Eye (tissue), 1 donor: ENCODE measurements at regions not wholly inside any gene's neighbourhood (a gene's known extent, or its start where the extent isn't known, plus 50 kb on each side); places are given as distances from the start of the nearest gene placed in this dataset.
A peak's percentile ranks its signal among the peaks of the same experiment; 100 is the strongest.
"Not testable (repeated sequence)": the region's sequence is repeated elsewhere in the genome, so short reads cannot be mapped to it uniquely, and the experiment has no call there.

Experiments
- DNase-seq: peaks from one replicate; pipeline ENCODE4 v3.0.0-alpha.2; 2015

GRCh38 chr4:49117951-49118350 is 131.9 kb downstream of the CWH43 start:
- not testable (repeated sequence) for DNase-seq

GRCh38 chr4:49118379-49119212 is 132.5 kb downstream of the CWH43 start:
- DNase-seq: not testable (repeated sequence)

GRCh38 chr4:49119345-49119744 is 133.3 kb downstream of the CWH43 start:
- not testable (repeated sequence) for DNase-seq

GRCh38 chr4:49120042-49120779 is 134.1 kb downstream of the CWH43 start:
- DNase-seq: not testable (repeated sequence)

GRCh38 chr4:49120804-49121203 is 134.7 kb downstream of the CWH43 start:
- DNase-seq: peak; percentile 55

- not testable (repeated sequence) for DNase-seq
Observed at GRCh38 chr4:49126443-49126842, 140.4 kb downstream of the CWH43 start.

GRCh38 chr4:49126858-49127257 is 140.8 kb downstream of the CWH43 start:
- not testable (repeated sequence) for DNase-seq

- DNase-seq: not testable (repeated sequence)
Observed at GRCh38 chr4:49129385-49129784, 143.3 kb downstream of the CWH43 start.

GRCh38 chr4:49129870-49130269 is 143.8 kb downstream of the CWH43 start:
- not testable (repeated sequence) for DNase-seq

GRCh38 chr4:49130724-49131123 is 144.6 kb downstream of the CWH43 start:
- not testable (repeated sequence) for DNase-seq

- DNase-seq: not testable (repeated sequence)
Observed at GRCh38 chr4:49137043-49137442, 151.0 kb downstream of the CWH43 start.

GRCh38 chr4:49137961-49138360 is 151.9 kb downstream of the CWH43 start:
- DNase-seq: not testable (repeated sequence)

GRCh38 chr4:49138818-49139217 is 152.7 kb downstream of the CWH43 start:
- DNase-seq: not testable (repeated sequence)

GRCh38 chr4:49139513-49139912 is 153.4 kb downstream of the CWH43 start:
- DNase-seq: not testable (repeated sequence)

- not testable (repeated sequence) for DNase-seq
Observed at GRCh38 chr4:49140351-49140750, 154.3 kb downstream of the CWH43 start.

- DNase-seq: not testable (repeated sequence)
Observed at GRCh38 chr4:49141955-49142354, 155.9 kb downstream of the CWH43 start.

GRCh38 chr4:49147143-49147542 is 161.1 kb downstream of the CWH43 start:
- not testable (repeated sequence) for DNase-seq

- DNase-seq: not testable (repeated sequence)
Observed at GRCh38 chr4:49147596-49147995, 161.5 kb downstream of the CWH43 start.

GRCh38 chr4:49149006-49149975 is 163.2 kb downstream of the CWH43 start:
- peak; percentile 78 for DNase-seq

GRCh38 chr4:49150351-49151083 is 164.4 kb downstream of the CWH43 start:
- not testable (repeated sequence) for DNase-seq

- DNase-seq: not testable (repeated sequence)
Observed at GRCh38 chr4:49153011-49153410, 166.9 kb downstream of the CWH43 start.
